Activated CD8-positive, alpha-beta T cell treated with anti-CD3 and anti-CD28 coated beads for 36 hours (primary cell): ENCODE measurements at regions not wholly inside any gene's neighbourhood (a gene's known extent, or its start where the extent isn't known, plus 50 kb on each side); places are given as distances from the start of the nearest gene placed in this dataset.

Source experiments
- ATAC-seq: fragments of 200-7000 bp; cut with Tn5 transposase; one replicate; pipeline ENCODE4 v1.10.0; 2021; ENCODE audit warnings: mild to moderate bottlenecking, moderate library complexity
- CTCF ChIA-PET: fragments of 350-600 bp; sonication (Branson Sonifier 250); formaldehyde crosslinking; loops from one replicate; lab custom pipeline; 2021; ENCODE audit warnings: antibody characterized with exemption; lab: Charles Lee
- POLR2A ChIA-PET: fragments of 350-600 bp; sonication (Branson Sonifier 250); formaldehyde crosslinking; loops from one replicate; lab custom pipeline; 2021; ENCODE audit warnings: antibody characterized with exemption; lab: Charles Lee
- DNase-seq: peaks from one replicate; pipeline ENCODE4 v3.0.0-alpha.2; 2020
- H3K27ac Mint-ChIP-seq: one replicate; pipeline ENCODE4 v1.8.0; 2021; ENCODE audit warnings: mild to moderate bottlenecking, mixed read lengths
- H3K27me3 Mint-ChIP-seq: one replicate; pipeline ENCODE4 v1.8.0; 2021; ENCODE audit warnings: mixed read lengths
- H3K36me3 Mint-ChIP-seq: one replicate; pipeline ENCODE4 v1.8.0; 2021; ENCODE audit warnings: low read depth, mixed read lengths
- H3K4me1 Mint-ChIP-seq: one replicate; pipeline ENCODE4 v1.8.0; 2021; ENCODE audit warnings: low read depth, mixed read lengths
- H3K4me3 Mint-ChIP-seq: one replicate; pipeline ENCODE4 v1.8.0; 2021; ENCODE audit warnings: mild to moderate bottlenecking, moderate library complexity, mixed read lengths
- H3K9me3 Mint-ChIP-seq: one replicate; pipeline ENCODE4 v1.8.0; 2021; ENCODE audit warnings: mixed read lengths
- intact Hi-C: fragments of 100-400 bp; cut with micrococcal nuclease; formaldehyde crosslinking; loops from one replicate; pipeline ENCODE4 v1.10.0; 2022
- TF ChIP-seq, protein P1 (sequence below): fragments of 200-600 bp; IDR thresholded peaks from one replicate; pipeline ENCODE4 v1.8.0; 2022; ENCODE audit warnings: antibody characterized with exemption, mild to moderate bottlenecking

- H3K27ac Mint-ChIP-seq = no peak overlapping the region
- intact Hi-C loops = no loop called here
- ChIA-PET POLR2A (interaction anchor here (0.7 kb wide), 1 partner anchor 484 kb away, joined by 3 read pairs; no protein-coding TSS in a partner anchor), CTCF (no interaction called here)
- H3K36me3 Mint-ChIP-seq = no peaks in the 10 kb centered on the region
- TF ChIP-seq, protein P1, sequence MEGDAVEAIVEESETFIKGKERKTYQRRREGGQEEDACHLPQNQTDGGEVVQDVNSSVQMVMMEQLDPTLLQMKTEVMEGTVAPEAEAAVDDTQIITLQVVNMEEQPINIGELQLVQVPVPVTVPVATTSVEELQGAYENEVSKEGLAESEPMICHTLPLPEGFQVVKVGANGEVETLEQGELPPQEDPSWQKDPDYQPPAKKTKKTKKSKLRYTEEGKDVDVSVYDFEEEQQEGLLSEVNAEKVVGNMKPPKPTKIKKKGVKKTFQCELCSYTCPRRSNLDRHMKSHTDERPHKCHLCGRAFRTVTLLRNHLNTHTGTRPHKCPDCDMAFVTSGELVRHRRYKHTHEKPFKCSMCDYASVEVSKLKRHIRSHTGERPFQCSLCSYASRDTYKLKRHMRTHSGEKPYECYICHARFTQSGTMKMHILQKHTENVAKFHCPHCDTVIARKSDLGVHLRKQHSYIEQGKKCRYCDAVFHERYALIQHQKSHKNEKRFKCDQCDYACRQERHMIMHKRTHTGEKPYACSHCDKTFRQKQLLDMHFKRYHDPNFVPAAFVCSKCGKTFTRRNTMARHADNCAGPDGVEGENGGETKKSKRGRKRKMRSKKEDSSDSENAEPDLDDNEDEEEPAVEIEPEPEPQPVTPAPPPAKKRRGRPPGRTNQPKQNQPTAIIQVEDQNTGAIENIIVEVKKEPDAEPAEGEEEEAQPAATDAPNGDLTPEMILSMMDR = no peak
- no peaks in the 10 kb centered on the region for H3K4me1 Mint-ChIP-seq
- ATAC-seq = no peak
- DNase-seq = no peak
- no peaks in the 10 kb centered on the region for H3K9me3 Mint-ChIP-seq
- H3K27me3 Mint-ChIP-seq = peaks cover 2% of the 10 kb centered on the region
- no peak overlapping the region for H3K4me3 Mint-ChIP-seq
Observed at GRCh38 chr18:39031647-39032046, 1466.0 kb upstream of the CELF4 start.

GRCh38 chr18:39030124-39030655, 1464.6 kb upstream of the CELF4 start:
- no peaks in the 10 kb centered on the region for H3K36me3 Mint-ChIP-seq
- DNase-seq = no peak
- intact Hi-C loops = no loop called here
- H3K27ac Mint-ChIP-seq = no peak overlapping the region
- no peak overlapping the region for H3K4me3 Mint-ChIP-seq
- no peaks in the 10 kb centered on the region for H3K4me1 Mint-ChIP-seq
- TF ChIP-seq, protein P1 = no peak
- no peaks in the 10 kb centered on the region for H3K9me3 Mint-ChIP-seq
- peaks cover 2% of the 10 kb centered on the region for H3K27me3 Mint-ChIP-seq
- ChIA-PET CTCF (no interaction called here), POLR2A (no interaction called here)
- no peak for ATAC-seq

DNA sequence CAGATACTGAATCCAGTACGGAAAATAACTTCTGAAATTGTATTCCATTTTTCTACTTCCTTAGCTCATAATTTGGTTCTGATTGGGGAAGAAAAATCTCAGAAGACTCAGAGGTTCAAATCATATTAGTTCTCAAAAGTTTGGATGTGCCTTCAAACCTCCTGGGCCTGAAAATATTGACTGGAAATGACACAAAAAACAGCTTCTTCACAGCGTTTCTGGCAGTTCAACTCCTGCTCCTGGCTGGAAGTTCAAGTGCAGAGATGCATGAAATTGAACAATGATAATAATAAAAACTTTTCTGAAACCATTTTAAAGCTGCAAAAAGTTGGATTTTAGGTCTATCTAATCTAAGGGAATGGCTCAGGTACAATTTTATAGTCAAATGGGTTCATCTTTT, 1459.9 kb upstream of the CELF4 start:
- no peak for ATAC-seq
- CTCF ChIA-PET = no interaction called here
- peaks cover 2% of the 10 kb centered on the region for H3K27me3 Mint-ChIP-seq

DNA sequence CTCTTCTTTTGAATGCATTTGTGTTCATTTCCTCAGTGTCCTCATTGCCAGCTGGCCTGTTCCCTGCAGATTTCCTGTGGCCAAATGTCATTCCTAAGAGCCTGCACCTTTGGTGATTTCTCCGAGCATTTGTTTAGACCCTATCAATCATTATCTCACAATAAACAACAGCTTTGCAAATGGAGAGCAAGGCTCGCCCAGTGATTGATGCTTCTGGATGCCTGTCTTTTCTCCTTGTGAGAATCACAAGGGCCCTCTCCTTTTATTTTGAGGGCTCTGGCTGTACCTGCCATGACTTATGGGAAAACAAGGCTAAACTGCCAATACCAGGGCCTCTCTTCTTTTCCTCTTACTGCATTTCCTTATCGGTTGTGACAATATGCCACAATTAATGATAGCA, 1454.4 kb upstream of the CELF4 start:
- no peak overlapping the region for H3K27ac Mint-ChIP-seq
- ChIA-PET CTCF (no interaction called here), POLR2A (no interaction called here)
- H3K9me3 Mint-ChIP-seq = no peaks in the 10 kb centered on the region
- ATAC-seq = no peak
- intact Hi-C loops = no loop called here
- TF ChIP-seq, protein P1 = no peak
- DNase-seq = no peak
- H3K4me3 Mint-ChIP-seq = no peak overlapping the region
- H3K27me3 Mint-ChIP-seq = no peaks in the 10 kb centered on the region
- H3K36me3 Mint-ChIP-seq = no peaks in the 10 kb centered on the region
- H3K4me1 Mint-ChIP-seq = no peaks in the 10 kb centered on the region

More for the DNA sequence above, 1459.9 kb upstream of the CELF4 start:
- TF ChIP-seq, protein P1 = no peak
- Mint-ChIP-seq H3K27ac (no peak overlapping the region), H3K4me3 (no peak overlapping the region), H3K36me3 (no peaks in the 10 kb centered on the region), H3K4me1 (no peaks in the 10 kb centered on the region), H3K9me3 (no peaks in the 10 kb centered on the region)
- intact Hi-C loops = no loop called here
- no peak for DNase-seq
- POLR2A ChIA-PET = no interaction called here

- ChIA-PET POLR2A (no interaction called here), CTCF (no interaction called here)
- H3K36me3 Mint-ChIP-seq = no peaks in the 10 kb centered on the region
- no peak overlapping the region for H3K27ac Mint-ChIP-seq
- TF ChIP-seq, protein P1 = no peak
- no peaks in the 10 kb centered on the region for H3K27me3 Mint-ChIP-seq
- H3K9me3 Mint-ChIP-seq = peaks cover 3% of the 10 kb centered on the region
- H3K4me3 Mint-ChIP-seq = no peak overlapping the region
- no peak for ATAC-seq
- intact Hi-C loops = no loop called here
- H3K4me1 Mint-ChIP-seq = no peaks in the 10 kb centered on the region
- DNase-seq = no peak
Observed at GRCh38 chr18:39007031-39007902, 1441.7 kb upstream of the CELF4 start.
